ENCODE measurements at regions not wholly inside any gene's neighbourhood (a gene's known extent, or its start where the extent isn't known, plus 50 kb on each side); places are given as distances from the start of the nearest gene placed in this dataset.

- Histone ChIP-seq H3K27ac (ENCODE audit: low read depth, low read length, poor library complexity, severe bottlenecking) (no peak overlapping the region), H3K4me3 (ENCODE audit: low read depth, low read length, poor library complexity, severe bottlenecking) (no peak overlapping the region), H2AFZ (ENCODE audit: low read length) (no peak overlapping the region), H3K79me2 (ENCODE audit: insufficient read depth, low read depth, low read length) (no peaks in the 10 kb centered on the region), H3K9me2 (ENCODE audit: insufficient read depth, low read length) (no peaks in the 10 kb centered on the region), H3K9me3 (ENCODE audit: low read length) (no peaks in the 10 kb centered on the region), H4K20me1 (ENCODE audit: insufficient read depth, low read length) (no peaks in the 10 kb centered on the region), H3K4me1 (ENCODE audit: insufficient read depth, low read length, poor library complexity, severe bottlenecking) (peaks cover 6% of the 10 kb centered on the region), H3K36me3 (ENCODE audit: insufficient read depth, low read length) (no peaks in the 10 kb centered on the region), H3K4me2 (ENCODE audit: low read length) (no peak overlapping the region)
- POLR2A ChIA-PET: no interaction called here
- no peak for DNase-seq (ENCODE audit: low spot score)
- intact Hi-C loops (cut with micrococcal nuclease; ENCODE audit: unreplicated experiment): no loop called here
- no TSS peak for BruUV-seq (replicated peaks)
- CTCF ChIA-PET (ENCODE audit: unreplicated experiment): no interaction called here
- TF ChIP-seq EZH2phosphoT487 (IDR thresholded peaks at IDR 0.05; ENCODE audit: borderline replicate concordance, low read depth, low read length): no peak
- TF ChIP-seq CTCF (conservative IDR thresholded peaks at IDR 0.05; ENCODE audit: low read length): no peak
Observed at GRCh38 chr5:148909766-148910165, 83.4 kb downstream of the ADRB2 start.

- CTCF ChIA-PET (ENCODE audit: unreplicated experiment): no interaction called here
- Histone ChIP-seq H3K79me2 (ENCODE audit: insufficient read depth, low read depth, low read length) (no peaks in the 10 kb centered on the region), H3K27ac (ENCODE audit: low read depth, low read length, poor library complexity, severe bottlenecking) (no peak overlapping the region), H3K9me2 (ENCODE audit: insufficient read depth, low read length) (no peaks in the 10 kb centered on the region), H3K4me2 (ENCODE audit: low read length) (no peak overlapping the region), H3K36me3 (ENCODE audit: insufficient read depth, low read length) (no peaks in the 10 kb centered on the region), H3K9me3 (ENCODE audit: low read length) (no peaks in the 10 kb centered on the region), H2AFZ (ENCODE audit: low read length) (no peak overlapping the region), H3K4me3 (ENCODE audit: low read depth, low read length, poor library complexity, severe bottlenecking) (no peak overlapping the region), H4K20me1 (ENCODE audit: insufficient read depth, low read length) (no peaks in the 10 kb centered on the region), H3K4me1 (ENCODE audit: insufficient read depth, low read length, poor library complexity, severe bottlenecking) (peaks cover 6% of the 10 kb centered on the region)
- POLR2A ChIA-PET: interaction anchor here (0.6 kb wide), 1 partner anchor 324 kb away, joined by 3 read pairs; no protein-coding TSS in a partner anchor
- no TSS peak for BruUV-seq (replicated peaks)
- intact Hi-C loops (cut with micrococcal nuclease; ENCODE audit: unreplicated experiment): no loop called here
- TF ChIP-seq CTCF (conservative IDR thresholded peaks at IDR 0.05; ENCODE audit: low read length) (no peak), EZH2phosphoT487 (IDR thresholded peaks at IDR 0.05; ENCODE audit: borderline replicate concordance, low read depth, low read length) (no peak)
- no peak for DNase-seq (ENCODE audit: low spot score)
Observed at GRCh38 chr5:148910216-148910615, 83.8 kb downstream of the ADRB2 start.

- Histone ChIP-seq H3K4me3 (ENCODE audit: low read depth, low read length, poor library complexity, severe bottlenecking) (no peak overlapping the region), H3K36me3 (ENCODE audit: insufficient read depth, low read length) (no peaks in the 10 kb centered on the region), H3K79me2 (ENCODE audit: insufficient read depth, low read depth, low read length) (no peaks in the 10 kb centered on the region), H3K4me1 (ENCODE audit: insufficient read depth, low read length, poor library complexity, severe bottlenecking) (peaks cover 6% of the 10 kb centered on the region), H3K4me2 (ENCODE audit: low read length) (no peak overlapping the region), H3K27ac (ENCODE audit: low read depth, low read length, poor library complexity, severe bottlenecking) (no peak overlapping the region), H4K20me1 (ENCODE audit: insufficient read depth, low read length) (no peaks in the 10 kb centered on the region), H2AFZ (ENCODE audit: low read length) (no peak overlapping the region), H3K9me2 (ENCODE audit: insufficient read depth, low read length) (no peaks in the 10 kb centered on the region), H3K9me3 (ENCODE audit: low read length) (no peaks in the 10 kb centered on the region)
- no peak for TF ChIP-seq EZH2phosphoT487 (IDR thresholded peaks at IDR 0.05; ENCODE audit: borderline replicate concordance, low read depth, low read length)
- DNase-seq (ENCODE audit: low spot score): no peak
- BruUV-seq (replicated peaks): no TSS peak
- CTCF ChIA-PET (ENCODE audit: unreplicated experiment): no interaction called here
- POLR2A ChIA-PET: interaction anchor here (0.6 kb wide), 1 partner anchor 324 kb away, joined by 3 read pairs; no protein-coding TSS in a partner anchor
- intact Hi-C loops (cut with micrococcal nuclease; ENCODE audit: unreplicated experiment): no loop called here
Observed at GRCh38 chr5:148910686-148911361, 84.4 kb downstream of the ADRB2 start.

Data from OCI-LY7 (cell line).